Spleen (tissue), 11 donors: ENCODE measurements at regions not wholly inside any gene's neighbourhood (a gene's known extent, or its start where the extent isn't known, plus 50 kb on each side); places are given as distances from the start of the nearest gene placed in this dataset.

Experiments
- DNase-seq: peaks from one replicate; pipeline ENCODE4 v3.0.0-alpha.2; 2020
- H3K27ac ChIP-seq, 8 donors: fragments of 200-600 bp; sonication (generic) in 7 of 8; 1 replicate in 4 of 8; 2 replicates in 4 of 8; pipeline versions ENCODE4 v1.5.0 to v1.8.0; 2016 to 2021; ENCODE audit warnings: inconsistent platforms in 4 of 8, mild to moderate bottlenecking in 4 of 8, moderate library complexity in 1 of 8
- H3K27me3 ChIP-seq, 7 donors: fragments of 200-600 bp; sonication (generic) in 6 of 7; replicated peaks in 1 of 7; 1 replicate in 4 of 7; 2 replicates in 3 of 7; pipeline versions ENCODE4 v1.5.0 to v1.8.0; 2016 to 2021; ENCODE audit warnings: inconsistent platforms in 3 of 7, mild to moderate bottlenecking in 1 of 7
- H3K36me3 ChIP-seq, 6 donors: fragments of 200-600 bp; sonication (generic) in 5 of 6; 1 replicate in 4 of 6; 2 replicates in 2 of 6; pipeline versions ENCODE4 v1.5.0 to v1.8.0; 2016 to 2021; ENCODE audit warnings: inconsistent platforms in 2 of 6
- H3K4me1 ChIP-seq, 6 donors: fragments of 200-600 bp; sonication (generic) in 5 of 6; 1 replicate in 3 of 6; 2 replicates in 3 of 6; pipeline versions ENCODE4 v1.5.0 to v1.8.0; 2016 to 2021; ENCODE audit warnings: inconsistent platforms in 3 of 6
- H3K4me3 ChIP-seq, 8 donors: fragments of 200-600 bp; sonication (generic) in 7 of 8; 1 replicate in 4 of 8; 2 replicates in 4 of 8; pipeline versions ENCODE4 v1.5.0 to v1.8.0; 2016 to 2021; ENCODE audit warnings: inconsistent platforms in 4 of 8, mild to moderate bottlenecking in 4 of 8, moderate library complexity in 2 of 8
- H3K9me3 ChIP-seq, 8 donors: fragments of 200-600 bp; sonication (generic) in 7 of 8; 1 replicate in 4 of 8; 2 replicates in 4 of 8; pipeline versions ENCODE4 v1.5.0 to v1.8.0; 2016 to 2021; ENCODE audit warnings: inconsistent platforms in 4 of 8
- CTCF ChIP-seq, 11 experiments: fragments of 200-600 bp in 7 of 11; fragments of 450-650 bp in 4 of 11; sonication (generic) in 4 of 11; IDR thresholded peaks in 8 of 11; conservative IDR thresholded peaks in 3 of 11; 1 replicate in 7 of 11; 2 replicates in 4 of 11; pipeline versions ENCODE4 v1.4.0 to v1.8.0; 2016 to 2021; ENCODE audit warnings: antibody characterized with exemption in 11 of 11, inconsistent platforms in 4 of 11, mild to moderate bottlenecking in 1 of 11
- POLR2A ChIP-seq, 3 donors: fragments of 450-650 bp; IDR thresholded peaks; one replicate each; pipeline ENCODE4 v1.5.1; 2017; ENCODE audit warnings: antibody characterized with exemption in 3 of 3, mild to moderate bottlenecking in 1 of 3
- POLR2AphosphoS5 ChIP-seq, 3 donors: sonication (generic); formaldehyde crosslinking; IDR thresholded peaks; one replicate each; pipeline ENCODE4 v1.5.1; 2017; ENCODE audit warnings: antibody characterized with exemption in 3 of 3
- WGBS, 5 donors: extraction: QIAGEN DNeasy Blood & Tissue Kit in 3 of 5; methylation state at CpG; one replicate each; pipeline versions ENCODE4 v1.1.5 to v1.1.7; 2013 to 2018; 5-methylcytosine and 5-hydroxymethylcytosine counted together
- intact Hi-C: fragments of 100-400 bp; cut with DNase I; formaldehyde crosslinking; loops from one replicate; pipeline ENCODE4 v1.15.0; 2023; ENCODE audit warnings: low total_unique reads
- donor health status: healthy with polysubstance abuse.
- donor health status: DM: no; HTN: no; CAD: no; lungs with moderate emphysema.
- donor health status: DM: no; HTN: no; CAD: no.
- donor health status: Bipolar disorder and iron deficiency.
- donor health status: healthy.
- donor health status: DM: no; HTN: no; CAD: no.
- donor health status: DM: yes; HTN: yes; CAD: no.

DNA sequence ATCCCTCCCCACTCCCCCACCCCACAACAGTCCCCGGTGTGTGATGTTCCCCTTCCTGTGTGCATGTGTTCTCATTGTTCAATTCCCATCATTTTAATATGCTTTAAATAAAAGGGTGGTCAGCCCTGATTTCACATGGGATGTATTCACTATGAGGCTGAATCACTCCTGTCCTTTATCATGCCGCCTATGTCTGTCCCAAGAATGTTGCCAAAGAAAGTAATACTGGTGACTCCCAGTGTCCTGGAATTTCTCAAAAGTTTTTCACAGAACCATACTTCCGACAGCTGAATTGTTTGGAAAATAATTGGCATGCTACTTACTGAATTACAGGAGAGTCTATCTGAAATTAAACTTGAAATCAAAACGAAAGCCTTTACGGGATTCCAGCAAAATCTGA is 217.7 kb downstream of the HAO1 start:
- no peak for DNase-seq
- no peaks in the 10 kb centered on the region for H3K36me3 ChIP-seq
- TF ChIP-seq POLR2AphosphoS5 (IDR thresholded peaks at IDR 0.05) (no peak), CTCF (IDR thresholded peaks at IDR 0.05 in 8 of 11, conservative IDR thresholded peaks at IDR 0.05 in 3 of 11) (no peak), POLR2A (IDR thresholded peaks at IDR 0.05) (no peak)
- H3K27me3 ChIP-seq, result no peaks in the 10 kb centered on the region
- no peaks in the 10 kb centered on the region for H3K4me1 ChIP-seq
- no peak overlapping the region for H3K27ac ChIP-seq
- H3K9me3 ChIP-seq, result no peaks in the 10 kb centered on the region
- no peak overlapping the region for H3K4me3 ChIP-seq
- intact Hi-C loops, result no loop called here
- WGBS, 5 donors, result 85 to 93% (median 90%) methylated on average over 5 of the region's 5 CpGs

GRCh38 chr20:7723284-7723683 is 217.0 kb downstream of the HAO1 start:
- no peaks in the 10 kb centered on the region for H3K36me3 ChIP-seq
- no peaks in the 10 kb centered on the region for H3K9me3 ChIP-seq
- no peak overlapping the region for H3K4me3 ChIP-seq
- H3K4me1 ChIP-seq, result no peaks in the 10 kb centered on the region
- no peak for DNase-seq
- TF ChIP-seq POLR2A (IDR thresholded peaks at IDR 0.05) (no peak), POLR2AphosphoS5 (IDR thresholded peaks at IDR 0.05) (no peak), CTCF (IDR thresholded peaks at IDR 0.05 in 8 of 11, conservative IDR thresholded peaks at IDR 0.05 in 3 of 11) (no peak)
- intact Hi-C loops, result no loop called here
- WGBS, 5 donors, result 50 to 93% (median 79%) methylated on average over 1 of the region's 1 CpG
- H3K27ac ChIP-seq, result no peak overlapping the region
- H3K27me3 ChIP-seq, result no peaks in the 10 kb centered on the region

DNA sequence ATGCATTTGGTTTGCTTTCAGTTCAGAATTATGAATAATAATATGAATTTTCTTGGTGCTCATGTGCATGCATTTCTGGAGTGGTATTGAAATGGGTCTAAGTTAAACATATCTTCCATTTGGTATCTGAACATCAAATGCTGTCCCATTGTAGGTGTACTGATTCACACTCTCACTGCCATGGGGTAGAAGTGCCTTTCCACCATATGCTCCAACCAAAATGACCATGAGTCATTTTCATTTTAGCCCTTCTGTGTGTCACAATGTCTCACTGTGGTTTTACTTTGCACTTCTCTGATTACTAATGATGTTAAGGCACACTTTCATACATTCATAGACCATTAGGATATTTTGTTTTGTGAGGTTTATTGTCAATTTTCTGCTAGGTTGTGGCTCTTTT is 211.9 kb downstream of the HAO1 start:
- H3K4me1 ChIP-seq, result no peaks in the 10 kb centered on the region
- H3K4me3 ChIP-seq, result no peak overlapping the region
- no peak for TF ChIP-seq POLR2A (IDR thresholded peaks at IDR 0.05)
- DNase-seq, result no peak
- H3K9me3 ChIP-seq, result peaks cover 0 to 3% (median 0%) of the 10 kb centered on the region in 8 donors
- H3K27me3 ChIP-seq, result no peaks in the 10 kb centered on the region
- intact Hi-C loops, result no loop called here
- H3K36me3 ChIP-seq, result no peaks in the 10 kb centered on the region
- H3K27ac ChIP-seq, result no peak overlapping the region

GRCh38 chr20:7734216-7734615 is 206.0 kb downstream of the HAO1 start:
- TF ChIP-seq CTCF (IDR thresholded peaks at IDR 0.05 in 8 of 11, conservative IDR thresholded peaks at IDR 0.05 in 3 of 11), result no peak
- no peak for TF ChIP-seq POLR2AphosphoS5 (IDR thresholded peaks at IDR 0.05)
- no peak for TF ChIP-seq POLR2A (IDR thresholded peaks at IDR 0.05)
- Histone ChIP-seq H3K36me3 (no peaks in the 10 kb centered on the region), H3K4me1 (no peaks in the 10 kb centered on the region), H3K9me3 (peaks cover 0 to 3% (median 0%) of the 10 kb centered on the region in 8 donors), H3K27ac (no peak overlapping the region), H3K4me3 (no peak overlapping the region), H3K27me3 (no peaks in the 10 kb centered on the region)
- no peak for DNase-seq
- intact Hi-C loops, result no loop called here
- 91 to 100% (median 95%) methylated on average over 1 of the region's 1 CpG for WGBS, 5 donors

DNA sequence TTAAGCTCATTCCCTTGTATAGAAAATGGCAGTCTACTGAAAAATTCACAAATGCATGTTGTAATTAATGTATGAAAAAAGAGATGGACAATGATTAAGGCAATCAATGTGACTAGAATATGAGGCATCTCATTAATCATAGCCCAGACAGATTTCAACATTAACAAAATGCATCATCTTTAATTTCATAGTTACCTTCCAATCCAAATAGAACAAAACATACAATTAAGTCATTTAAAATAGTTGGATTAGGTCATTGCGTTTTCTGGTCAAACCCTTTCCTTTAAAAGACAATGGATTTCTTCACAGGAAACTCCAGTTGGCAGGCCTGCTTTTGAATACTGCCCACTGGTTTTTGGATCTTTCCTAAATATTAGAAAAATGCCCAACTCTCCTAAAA is 203.9 kb downstream of the HAO1 start:
- H3K27me3 ChIP-seq, result no peaks in the 10 kb centered on the region
- no peaks in the 10 kb centered on the region for H3K4me1 ChIP-seq
- H3K36me3 ChIP-seq, result no peaks in the 10 kb centered on the region
- 24 to 35% (median 33%) methylated on average over 1 of the region's 1 CpG for WGBS, 5 donors
- DNase-seq, result no peak
- H3K9me3 ChIP-seq, result peaks cover 0 to 2% (median 0%) of the 10 kb centered on the region in 8 donors
- intact Hi-C loops, result no loop called here
- no peak overlapping the region for H3K4me3 ChIP-seq
- TF ChIP-seq POLR2A (IDR thresholded peaks at IDR 0.05), result no peak
- TF ChIP-seq CTCF (IDR thresholded peaks at IDR 0.05 in 8 of 11, conservative IDR thresholded peaks at IDR 0.05 in 3 of 11), result no peak
- TF ChIP-seq POLR2AphosphoS5 (IDR thresholded peaks at IDR 0.05), result no peak
- no peak overlapping the region for H3K27ac ChIP-seq
